ENCODE measurements at regions not wholly inside any gene's neighbourhood (a gene's known extent, or its start where the extent isn't known, plus 50 kb on each side); places are given as distances from the start of the nearest gene placed in this dataset.

DNA sequence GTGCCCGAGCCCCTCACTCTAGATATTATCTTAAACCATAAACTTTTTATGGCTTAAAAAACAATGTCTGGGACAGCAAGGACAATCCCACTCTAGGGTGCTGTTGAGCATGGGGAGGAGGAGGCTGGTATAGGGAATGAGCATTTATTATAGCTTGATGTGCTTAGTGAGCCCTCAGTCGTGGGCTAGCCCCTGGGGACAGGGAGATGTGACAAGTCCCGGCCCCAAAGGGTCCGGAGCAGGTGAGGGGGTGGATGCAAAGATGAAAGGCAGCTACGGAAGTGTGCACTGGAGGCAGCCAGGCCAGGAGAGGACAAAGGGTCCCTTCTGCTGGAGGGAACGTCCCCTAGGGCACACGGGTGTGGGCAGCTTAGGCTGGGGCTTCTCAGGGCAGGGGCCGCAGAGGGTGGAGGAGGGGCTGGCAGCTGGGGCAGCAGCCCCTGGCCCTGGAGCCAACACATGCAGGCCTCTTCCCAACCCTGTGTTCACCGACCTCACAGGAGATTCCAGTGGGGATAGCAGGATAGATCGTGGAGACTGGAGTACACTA is 106.3 kb upstream of the GPC1 start:
- H3K4me3 ChIP-seq, result no peak overlapping the region
- no peaks in the 10 kb centered on the region for H3K36me3 ChIP-seq
- WGBS, 3 donors, result 79 to 82% (median 81%) methylated on average over 10 of the region's 10 CpGs
- H3K27ac ChIP-seq, result no peak overlapping the region
- H3K27me3 ChIP-seq, result no peaks in the 10 kb centered on the region
- intact Hi-C loops (cut with DNase I), result no loop called here
- no peak for DNase-seq
- no peaks in the 10 kb centered on the region for H3K9me3 ChIP-seq
- peaks cover 5% of the 10 kb centered on the region for H3K4me1 ChIP-seq (ENCODE audit: insufficient read depth)
- TF ChIP-seq, protein P1, sequence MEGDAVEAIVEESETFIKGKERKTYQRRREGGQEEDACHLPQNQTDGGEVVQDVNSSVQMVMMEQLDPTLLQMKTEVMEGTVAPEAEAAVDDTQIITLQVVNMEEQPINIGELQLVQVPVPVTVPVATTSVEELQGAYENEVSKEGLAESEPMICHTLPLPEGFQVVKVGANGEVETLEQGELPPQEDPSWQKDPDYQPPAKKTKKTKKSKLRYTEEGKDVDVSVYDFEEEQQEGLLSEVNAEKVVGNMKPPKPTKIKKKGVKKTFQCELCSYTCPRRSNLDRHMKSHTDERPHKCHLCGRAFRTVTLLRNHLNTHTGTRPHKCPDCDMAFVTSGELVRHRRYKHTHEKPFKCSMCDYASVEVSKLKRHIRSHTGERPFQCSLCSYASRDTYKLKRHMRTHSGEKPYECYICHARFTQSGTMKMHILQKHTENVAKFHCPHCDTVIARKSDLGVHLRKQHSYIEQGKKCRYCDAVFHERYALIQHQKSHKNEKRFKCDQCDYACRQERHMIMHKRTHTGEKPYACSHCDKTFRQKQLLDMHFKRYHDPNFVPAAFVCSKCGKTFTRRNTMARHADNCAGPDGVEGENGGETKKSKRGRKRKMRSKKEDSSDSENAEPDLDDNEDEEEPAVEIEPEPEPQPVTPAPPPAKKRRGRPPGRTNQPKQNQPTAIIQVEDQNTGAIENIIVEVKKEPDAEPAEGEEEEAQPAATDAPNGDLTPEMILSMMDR (IDR thresholded peaks at IDR 0.05), result no peak
- TF ChIP-seq EP300 (IDR thresholded peaks at IDR 0.05), result no peak
- TF ChIP-seq POLR2A (IDR thresholded peaks at IDR 0.05), result no peak

- Histone ChIP-seq H3K9me3 (no peaks in the 10 kb centered on the region), H3K4me1 (ENCODE audit: insufficient read depth) (peaks cover 5% of the 10 kb centered on the region), H3K27ac (no peak overlapping the region), H3K36me3 (no peaks in the 10 kb centered on the region), H3K27me3 (no peaks in the 10 kb centered on the region), H3K4me3 (no peak overlapping the region)
- intact Hi-C loops (cut with DNase I), result no loop called here
- WGBS, 3 donors, result 81 to 93% (median 91%) methylated on average over 6 of the region's 6 CpGs
- no peak for DNase-seq
- TF ChIP-seq EP300 (IDR thresholded peaks at IDR 0.05) (no peak), POLR2A (IDR thresholded peaks at IDR 0.05) (no peak)
- TF ChIP-seq, protein P1 (IDR thresholded peaks at IDR 0.05), result no peak
Measured at GRCh38 chr2:240329778-240330177, 105.7 kb upstream of the GPC1 start.

DNA sequence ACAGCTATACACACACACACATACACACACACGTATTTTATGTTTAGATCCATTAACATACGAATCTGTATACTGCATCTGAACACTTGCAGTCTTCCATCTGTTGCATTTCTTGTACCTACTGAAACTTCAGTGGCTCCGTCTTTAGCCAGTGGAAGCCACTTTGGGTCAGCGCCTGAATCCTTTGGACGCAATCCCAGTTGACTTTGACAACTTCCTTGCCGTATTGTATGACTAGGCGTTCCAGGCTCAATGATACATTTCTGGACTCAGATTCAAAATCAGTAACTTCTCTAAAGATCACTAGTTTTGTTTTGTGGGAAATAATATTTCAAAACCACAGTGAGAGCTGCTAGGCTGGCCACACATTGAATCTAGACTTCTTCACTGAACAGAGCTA is 101.5 kb upstream of the GPC1 start:
- Histone ChIP-seq H3K27me3 (no peaks in the 10 kb centered on the region), H3K36me3 (no peaks in the 10 kb centered on the region), H3K27ac (no peak overlapping the region), H3K4me3 (no peak overlapping the region), H3K4me1 (ENCODE audit: insufficient read depth) (no peaks in the 10 kb centered on the region), H3K9me3 (no peaks in the 10 kb centered on the region)
- 59 to 70% (median 62%) methylated on average over 7 of the region's 7 CpGs for WGBS, 3 donors
- TF ChIP-seq EP300 (IDR thresholded peaks at IDR 0.05) (no peak), POLR2A (IDR thresholded peaks at IDR 0.05) (no peak)
- no peak for DNase-seq
- intact Hi-C loops (cut with DNase I), result no loop called here

DNA sequence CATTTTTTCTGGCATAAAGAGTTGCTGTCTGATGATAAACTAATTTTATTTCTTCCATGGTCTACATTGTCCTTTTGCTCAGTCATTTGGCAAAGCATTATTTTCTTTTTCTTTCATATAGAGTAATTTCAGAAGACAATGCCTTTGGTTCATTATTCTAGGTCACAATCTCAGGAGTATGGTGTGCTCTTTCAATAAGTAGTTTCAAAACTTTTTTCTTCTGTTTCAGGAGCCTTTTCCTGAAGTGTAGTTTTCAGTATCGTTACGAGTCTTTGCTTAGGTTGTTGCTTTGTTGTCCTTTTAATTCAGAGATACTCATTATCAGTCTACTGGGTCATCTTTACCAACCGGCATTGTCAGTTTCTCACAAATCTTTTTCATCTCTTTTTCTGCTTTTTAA is 100.4 kb upstream of the GPC1 start:
- no peak overlapping the region for H3K4me3 ChIP-seq
- no peak overlapping the region for H3K27ac ChIP-seq
- TF ChIP-seq POLR2A (IDR thresholded peaks at IDR 0.05) (no peak), EP300 (IDR thresholded peaks at IDR 0.05) (no peak)
- TF ChIP-seq, protein P1 (IDR thresholded peaks at IDR 0.05), result no peak
- no peaks in the 10 kb centered on the region for H3K27me3 ChIP-seq
- no peaks in the 10 kb centered on the region for H3K9me3 ChIP-seq
- intact Hi-C loops (cut with DNase I), result loop anchor here in 1 of 4 donors (5.0 kb wide), 1 partner anchor 863 kb away; no protein-coding TSS in a partner anchor
- DNase-seq, result no peak
- no peaks in the 10 kb centered on the region for H3K4me1 ChIP-seq (ENCODE audit: insufficient read depth)
- no peaks in the 10 kb centered on the region for H3K36me3 ChIP-seq
- WGBS, 3 donors, result 30 to 64% (median 40%) methylated on average over 3 of the region's 3 CpGs

GRCh38 chr2:240336820-240337427 is 98.5 kb upstream of the GPC1 start:
- Histone ChIP-seq H3K9me3 (no peaks in the 10 kb centered on the region), H3K4me3 (no peak overlapping the region), H3K4me1 (ENCODE audit: insufficient read depth) (no peaks in the 10 kb centered on the region), H3K27me3 (no peaks in the 10 kb centered on the region), H3K36me3 (no peaks in the 10 kb centered on the region), H3K27ac (no peak overlapping the region)
- intact Hi-C loops (cut with DNase I), result loop anchor here in 1 of 4 donors (5.0 kb wide), 1 partner anchor 865 kb away; no protein-coding TSS in a partner anchor
- TF ChIP-seq, protein P1 (IDR thresholded peaks at IDR 0.05), result no peak
- TF ChIP-seq POLR2A (IDR thresholded peaks at IDR 0.05) (no peak), EP300 (IDR thresholded peaks at IDR 0.05) (no peak)
- 93 to 96% (median 93%) methylated on average over 4 of the region's 4 CpGs for WGBS, 3 donors
- DNase-seq, result no peak
